ENCODE measurements at regions not wholly inside any gene's neighbourhood (a gene's known extent, or its start where the extent isn't known, plus 50 kb on each side); places are given as distances from the start of the nearest gene placed in this dataset.

DNA sequence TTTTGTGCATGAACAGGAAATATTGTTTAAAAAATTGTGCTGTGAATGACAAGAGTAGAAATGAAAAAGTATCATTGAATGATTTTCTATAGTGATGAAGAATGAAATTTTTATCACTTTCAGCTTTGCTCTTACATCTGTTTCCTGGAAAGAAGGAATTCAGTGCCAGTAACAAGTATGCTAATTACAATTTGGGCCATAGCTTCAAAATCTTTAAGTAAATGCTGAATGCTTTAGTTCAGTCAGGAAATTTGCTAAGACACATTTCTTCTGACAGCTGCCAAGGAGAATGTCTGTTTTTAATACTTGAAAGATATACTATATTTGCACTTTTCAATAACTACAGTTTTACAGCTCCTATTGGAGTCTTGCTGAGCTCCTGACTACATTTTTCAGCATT, 203.7 kb upstream of the RSPO3 start:
- Histone ChIP-seq H2AFZ (replicated peaks; ENCODE audit: low read length, poor library complexity) (no peak overlapping the region), H2BK5ac (ENCODE audit: low read depth, low read length, poor library complexity, severe bottlenecking) (no peak overlapping the region), H4K5ac (ENCODE audit: low read depth, low read length) (no peak overlapping the region), H3K9me1 (ENCODE audit: insufficient read depth, low read length) (no peaks in the 10 kb centered on the region), H3K23ac (ENCODE audit: low read depth, low read length) (no peak overlapping the region), H3K27ac (ENCODE audit: insufficient read depth, low read length) (no peak overlapping the region), H4K8ac (ENCODE audit: low read depth in 2 of 2, low read length in 2 of 2) (no peak overlapping the region), H3K4me1 (ENCODE audit: control insufficient read depth, insufficient read depth, low read length) (peaks cover 3% of the 10 kb centered on the region; the same call in 1 of the 2 replicates), H4K91ac (ENCODE audit: insufficient read depth, low read depth, low read length) (no peak overlapping the region), H3K9ac (ENCODE audit: low read depth, low read length) (no peak overlapping the region), H3K36me3 (ENCODE audit: control insufficient read depth, insufficient read depth, low read length) (no peaks in the 10 kb centered on the region), H3K18ac (ENCODE audit: low read depth, low read length) (no peak overlapping the region), H2AK9ac (replicated peaks; ENCODE audit: low read depth, low read length, poor library complexity) (no peak overlapping the region), H2BK15ac (ENCODE audit: low read depth, low read length) (no peak overlapping the region), H3K14ac (replicated peaks; ENCODE audit: low read depth, low read length) (no peak overlapping the region), H2BK20ac (ENCODE audit: low read depth, low read length) (no peak overlapping the region), H3K27me3 (ENCODE audit: control insufficient read depth, insufficient read depth, low read length) (no peaks in the 10 kb centered on the region), H3K4me3 (ENCODE audit: insufficient read depth, low read depth, low read length) (no peak overlapping the region), H2BK120ac (ENCODE audit: low read depth, low read length) (no peak overlapping the region), H3K4me2 (ENCODE audit: low read depth, low read length) (no peak overlapping the region), H4K20me1 (ENCODE audit: insufficient read depth, low read length) (no peaks in the 10 kb centered on the region), H3K56ac (ENCODE audit: extremely low read depth, insufficient read depth, low read length) (no peak overlapping the region), H2AK5ac (ENCODE audit: low read depth, low read length) (no peak overlapping the region), H3K4ac (ENCODE audit: low read depth, low read length) (no peak overlapping the region), H3K79me1 (ENCODE audit: low read depth in 1 of 2, low read length in 2 of 2) (no peaks in the 10 kb centered on the region), H3K9me3 (ENCODE audit: control insufficient read depth, insufficient read depth, low read length) (no peaks in the 10 kb centered on the region)
- ChIA-PET CTCF (no interaction called here), POLR2A (ENCODE audit: unreplicated experiment) (no interaction called here)
- in situ Hi-C loops (cut with MboI; ENCODE audit: low sequenced_read_pairs), result no loop called here
- BruUV-seq (replicated peaks), result no TSS peak
- dilution Hi-C loops (cut with HindIII; ENCODE audit: low sequenced_read_pairs, unreplicated experiment), result no loop called here
- ATAC-seq (ENCODE audit: low read depth) (no peak), DNase-seq (no peak)
- intact Hi-C loops (cut with micrococcal nuclease), result no loop called here
- TF ChIP-seq BHLHE40 (IDR thresholded peaks at IDR 0.05; ENCODE audit: low read depth, low read length) (no peak), RFX5 (IDR thresholded peaks at IDR 0.05; ENCODE audit: low read depth, low read length) (no peak), FOS (IDR thresholded peaks at IDR 0.05; ENCODE audit: low read depth, low read length) (no peak), MAZ (IDR thresholded peaks at IDR 0.05; ENCODE audit: borderline replicate concordance, low read depth, low read length) (no peak), RCOR1 (IDR thresholded peaks at IDR 0.05; ENCODE audit: insufficient replicate concordance, low read length) (no peak), MXI1 (IDR thresholded peaks at IDR 0.05; ENCODE audit: borderline replicate concordance, low read depth, low read length) (no peak), NFE2L2 (IDR thresholded peaks at IDR 0.05; ENCODE audit: low read depth, low read length) (no peak), RAD21 (IDR thresholded peaks at IDR 0.05; ENCODE audit: low read length) (no peak), MAFK (IDR thresholded peaks at IDR 0.05; ENCODE audit: low read depth, low read length) (no peak), SMC3 (IDR thresholded peaks at IDR 0.05; ENCODE audit: low read depth, low read length) (no peak), CEBPB (IDR thresholded peaks at IDR 0.05; ENCODE audit: low read depth, low read length) (no peak), POLR2A (IDR thresholded peaks at IDR 0.05; ENCODE audit: low read depth, low read length) (no peak)
- TF ChIP-seq, protein P1, sequence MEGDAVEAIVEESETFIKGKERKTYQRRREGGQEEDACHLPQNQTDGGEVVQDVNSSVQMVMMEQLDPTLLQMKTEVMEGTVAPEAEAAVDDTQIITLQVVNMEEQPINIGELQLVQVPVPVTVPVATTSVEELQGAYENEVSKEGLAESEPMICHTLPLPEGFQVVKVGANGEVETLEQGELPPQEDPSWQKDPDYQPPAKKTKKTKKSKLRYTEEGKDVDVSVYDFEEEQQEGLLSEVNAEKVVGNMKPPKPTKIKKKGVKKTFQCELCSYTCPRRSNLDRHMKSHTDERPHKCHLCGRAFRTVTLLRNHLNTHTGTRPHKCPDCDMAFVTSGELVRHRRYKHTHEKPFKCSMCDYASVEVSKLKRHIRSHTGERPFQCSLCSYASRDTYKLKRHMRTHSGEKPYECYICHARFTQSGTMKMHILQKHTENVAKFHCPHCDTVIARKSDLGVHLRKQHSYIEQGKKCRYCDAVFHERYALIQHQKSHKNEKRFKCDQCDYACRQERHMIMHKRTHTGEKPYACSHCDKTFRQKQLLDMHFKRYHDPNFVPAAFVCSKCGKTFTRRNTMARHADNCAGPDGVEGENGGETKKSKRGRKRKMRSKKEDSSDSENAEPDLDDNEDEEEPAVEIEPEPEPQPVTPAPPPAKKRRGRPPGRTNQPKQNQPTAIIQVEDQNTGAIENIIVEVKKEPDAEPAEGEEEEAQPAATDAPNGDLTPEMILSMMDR (conservative IDR thresholded peaks at IDR 0.05; ENCODE audit: low read depth, low read length), result no peak
- TF ChIP-seq, protein P2, sequence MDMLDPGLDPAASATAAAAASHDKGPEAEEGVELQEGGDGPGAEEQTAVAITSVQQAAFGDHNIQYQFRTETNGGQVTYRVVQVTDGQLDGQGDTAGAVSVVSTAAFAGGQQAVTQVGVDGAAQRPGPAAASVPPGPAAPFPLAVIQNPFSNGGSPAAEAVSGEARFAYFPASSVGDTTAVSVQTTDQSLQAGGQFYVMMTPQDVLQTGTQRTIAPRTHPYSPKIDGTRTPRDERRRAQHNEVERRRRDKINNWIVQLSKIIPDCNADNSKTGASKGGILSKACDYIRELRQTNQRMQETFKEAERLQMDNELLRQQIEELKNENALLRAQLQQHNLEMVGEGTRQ (IDR thresholded peaks at IDR 0.05; ENCODE audit: low read depth, low read length), result no peak
- TF ChIP-seq, protein P3, sequence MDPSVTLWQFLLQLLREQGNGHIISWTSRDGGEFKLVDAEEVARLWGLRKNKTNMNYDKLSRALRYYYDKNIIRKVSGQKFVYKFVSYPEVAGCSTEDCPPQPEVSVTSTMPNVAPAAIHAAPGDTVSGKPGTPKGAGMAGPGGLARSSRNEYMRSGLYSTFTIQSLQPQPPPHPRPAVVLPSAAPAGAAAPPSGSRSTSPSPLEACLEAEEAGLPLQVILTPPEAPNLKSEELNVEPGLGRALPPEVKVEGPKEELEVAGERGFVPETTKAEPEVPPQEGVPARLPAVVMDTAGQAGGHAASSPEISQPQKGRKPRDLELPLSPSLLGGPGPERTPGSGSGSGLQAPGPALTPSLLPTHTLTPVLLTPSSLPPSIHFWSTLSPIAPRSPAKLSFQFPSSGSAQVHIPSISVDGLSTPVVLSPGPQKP (IDR thresholded peaks at IDR 0.05; ENCODE audit: borderline replicate concordance, low read depth, low read length), result no peak
